ENCODE measurements at regions not wholly inside any gene's neighbourhood (a gene's known extent, or its start where the extent isn't known, plus 50 kb on each side); places are given as distances from the start of the nearest gene placed in this dataset.

- TF ChIP-seq GATA3 (IDR thresholded peaks at IDR 0.05; ENCODE audit: low read depth, low read length) (no peak), GATA2 (IDR thresholded peaks at IDR 0.05; ENCODE audit: low read depth, low read length) (no peak)
These were observed 1207.8 kb downstream of the EFNB2 start for GRCh38 chr13:105327581-105328126.

- TF ChIP-seq GATA2 (IDR thresholded peaks at IDR 0.05; ENCODE audit: low read depth, low read length) (no peak), GATA3 (IDR thresholded peaks at IDR 0.05; ENCODE audit: low read depth, low read length) (no peak)
These were observed 1215.6 kb downstream of the EFNB2 start for GRCh38 chr13:105319875-105320274.

DNA sequence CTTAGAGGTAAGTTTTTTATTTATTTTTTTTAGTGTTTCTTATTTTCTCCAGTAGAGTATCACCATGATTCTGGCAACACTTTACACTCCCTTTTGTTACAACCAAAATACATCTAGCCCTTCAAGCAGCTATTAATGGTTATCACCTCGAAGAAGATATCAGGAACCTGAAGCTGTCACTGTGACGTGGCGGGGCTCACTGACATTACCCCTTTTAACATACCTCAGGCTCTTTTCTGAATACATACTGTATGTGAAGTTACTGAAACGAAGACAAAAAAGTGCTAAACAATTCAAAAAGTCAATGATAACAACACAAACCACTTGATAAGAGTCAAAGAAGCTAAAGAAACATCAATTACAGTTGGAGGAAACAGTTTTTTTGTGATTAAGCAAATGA lies 1218.7 kb downstream of the EFNB2 start:
- TF ChIP-seq GATA3 (IDR thresholded peaks at IDR 0.05; ENCODE audit: low read depth, low read length), result no peak
- no peak for TF ChIP-seq GATA2 (IDR thresholded peaks at IDR 0.05; ENCODE audit: low read depth, low read length)

- no peak for TF ChIP-seq GATA3 (IDR thresholded peaks at IDR 0.05; ENCODE audit: low read depth, low read length)
- TF ChIP-seq GATA2 (IDR thresholded peaks at IDR 0.05; ENCODE audit: low read depth, low read length), result no peak
These were observed 1222.6 kb downstream of the EFNB2 start for GRCh38 chr13:105312906-105313305.

DNA sequence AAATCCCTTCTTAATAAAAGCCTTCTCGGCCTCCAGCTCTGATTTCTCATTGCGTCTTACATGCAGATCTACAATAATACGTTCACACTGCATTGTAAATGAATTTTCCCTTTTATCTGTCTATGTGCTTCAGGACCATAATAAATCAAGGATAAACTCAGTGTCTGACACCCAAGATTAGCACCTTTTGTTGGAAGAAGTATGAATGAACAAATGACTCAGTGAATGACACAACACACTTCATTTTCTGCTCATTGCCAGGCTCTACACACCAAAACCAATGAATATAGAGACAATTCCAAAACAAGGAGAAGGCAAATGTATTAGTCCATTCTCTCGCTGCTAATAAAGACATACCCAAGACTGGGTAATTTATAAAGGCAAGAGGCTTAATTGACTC lies 1224.4 kb downstream of the EFNB2 start:
- no peak for TF ChIP-seq GATA2 (IDR thresholded peaks at IDR 0.05; ENCODE audit: low read depth, low read length)
- TF ChIP-seq GATA3 (IDR thresholded peaks at IDR 0.05; ENCODE audit: low read depth, low read length), result no peak

DNA sequence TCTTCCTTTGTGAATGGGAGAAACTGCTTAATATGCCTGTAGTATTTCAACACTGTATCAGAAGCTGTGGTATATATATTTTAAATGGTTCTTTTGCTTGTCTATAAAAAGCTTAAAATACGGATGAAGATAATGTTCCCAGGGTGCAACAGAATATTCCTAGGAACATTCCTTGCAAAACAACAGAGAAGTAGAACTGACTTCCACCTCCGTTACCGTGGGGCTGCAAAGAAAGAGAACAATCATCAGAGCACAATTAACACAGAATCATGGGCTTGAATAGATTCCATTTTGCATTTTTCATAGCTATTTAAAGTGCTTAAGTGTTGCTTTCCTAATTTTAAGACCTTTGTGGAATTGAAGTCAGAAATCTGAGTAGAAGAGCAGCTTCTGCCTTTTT lies 1227.7 kb downstream of the EFNB2 start:
- no peak for TF ChIP-seq GATA2 (IDR thresholded peaks at IDR 0.05; ENCODE audit: low read depth, low read length)
- TF ChIP-seq GATA3 (IDR thresholded peaks at IDR 0.05; ENCODE audit: low read depth, low read length), result no peak

- TF ChIP-seq GATA2 (IDR thresholded peaks at IDR 0.05; ENCODE audit: low read depth, low read length), result no peak
- no peak for TF ChIP-seq GATA3 (IDR thresholded peaks at IDR 0.05; ENCODE audit: low read depth, low read length)
These were observed 1237.6 kb downstream of the EFNB2 start for GRCh38 chr13:105297839-105298238.

GRCh38 chr13:105291987-105292386 lies 1243.5 kb downstream of the EFNB2 start:
- no peak for TF ChIP-seq GATA2 (IDR thresholded peaks at IDR 0.05; ENCODE audit: low read depth, low read length)

GRCh38 chr13:105290596-105290995 lies 1244.9 kb downstream of the EFNB2 start:
- peak; percentile 58 for TF ChIP-seq GATA2 (IDR thresholded peaks at IDR 0.05; ENCODE audit: low read depth, low read length)
- TF ChIP-seq GATA3 (IDR thresholded peaks at IDR 0.05; ENCODE audit: low read depth, low read length), result peak; percentile 80

- TF ChIP-seq GATA2 (IDR thresholded peaks at IDR 0.05; ENCODE audit: low read depth, low read length), result no peak
- no peak for TF ChIP-seq GATA3 (IDR thresholded peaks at IDR 0.05; ENCODE audit: low read depth, low read length)
These were observed 1249.9 kb downstream of the EFNB2 start for GRCh38 chr13:105285526-105285925.

GRCh38 chr13:105282406-105283285 lies 1252.8 kb downstream of the EFNB2 start:
- TF ChIP-seq GATA3 (IDR thresholded peaks at IDR 0.05; ENCODE audit: low read depth, low read length) (no peak), GATA2 (IDR thresholded peaks at IDR 0.05; ENCODE audit: low read depth, low read length) (no peak)

- TF ChIP-seq GATA2 (IDR thresholded peaks at IDR 0.05; ENCODE audit: low read depth, low read length) (no peak), GATA3 (IDR thresholded peaks at IDR 0.05; ENCODE audit: low read depth, low read length) (no peak)
These were observed 1256.5 kb downstream of the EFNB2 start for GRCh38 chr13:105278943-105279381.

GRCh38 chr13:105276571-105276970 lies 1258.9 kb downstream of the EFNB2 start:
- TF ChIP-seq GATA2 (IDR thresholded peaks at IDR 0.05; ENCODE audit: low read depth, low read length), result no peak
- no peak for TF ChIP-seq GATA3 (IDR thresholded peaks at IDR 0.05; ENCODE audit: low read depth, low read length)

- no peak for TF ChIP-seq GATA3 (IDR thresholded peaks at IDR 0.05; ENCODE audit: low read depth, low read length)
- no peak for TF ChIP-seq GATA2 (IDR thresholded peaks at IDR 0.05; ENCODE audit: low read depth, low read length)
These were observed 1261.7 kb downstream of the EFNB2 start for GRCh38 chr13:105273665-105274222.

All from SH-SY5Y (cell line).